ENCODE measurements at regions not wholly inside any gene's neighbourhood (a gene's known extent, or its start where the extent isn't known, plus 50 kb on each side); places are given as distances from the start of the nearest gene placed in this dataset.

DNA sequence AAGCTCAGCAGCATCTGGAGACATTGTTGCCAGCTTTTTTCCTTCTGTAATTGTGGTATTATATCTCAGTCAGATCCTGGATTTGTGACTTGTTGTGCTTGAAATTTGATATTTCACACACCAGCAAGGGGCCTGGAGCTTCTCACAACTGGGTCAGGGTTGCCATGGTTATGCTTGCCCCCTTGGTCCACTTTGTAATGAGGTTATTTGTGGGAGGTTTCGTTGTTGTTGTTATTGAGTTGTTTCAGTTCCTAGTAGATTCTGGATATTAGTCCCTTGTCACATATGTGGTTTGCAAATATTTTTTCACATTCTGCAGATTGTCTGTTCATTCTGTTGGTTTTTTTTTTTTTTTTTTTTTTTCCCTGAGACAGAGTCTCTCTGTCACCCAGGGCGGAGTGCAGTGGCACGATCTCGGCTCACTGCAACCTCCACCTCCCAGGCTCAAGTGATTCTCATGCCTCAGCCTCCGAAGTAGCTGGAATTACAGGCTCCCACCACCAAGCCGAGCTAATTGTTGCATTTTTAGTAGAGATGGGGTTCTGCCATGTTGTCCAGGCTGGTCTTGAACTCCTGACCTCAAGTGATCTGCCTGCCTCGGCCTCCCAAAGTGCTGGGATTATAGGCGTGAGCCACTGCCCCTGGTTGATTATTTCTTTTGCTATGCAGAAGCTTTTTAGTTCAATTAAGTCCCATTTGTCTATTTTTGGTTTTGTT, 80.6 kb upstream of the ETV6 start:
- DNase-seq, result no peak

- DNase-seq, result no peak
Observed at GRCh38 chr12:11569716-11570115, 79.8 kb upstream of the ETV6 start.

- no peak for DNase-seq
Observed at GRCh38 chr12:11573880-11574279, 75.6 kb upstream of the ETV6 start.

DNA sequence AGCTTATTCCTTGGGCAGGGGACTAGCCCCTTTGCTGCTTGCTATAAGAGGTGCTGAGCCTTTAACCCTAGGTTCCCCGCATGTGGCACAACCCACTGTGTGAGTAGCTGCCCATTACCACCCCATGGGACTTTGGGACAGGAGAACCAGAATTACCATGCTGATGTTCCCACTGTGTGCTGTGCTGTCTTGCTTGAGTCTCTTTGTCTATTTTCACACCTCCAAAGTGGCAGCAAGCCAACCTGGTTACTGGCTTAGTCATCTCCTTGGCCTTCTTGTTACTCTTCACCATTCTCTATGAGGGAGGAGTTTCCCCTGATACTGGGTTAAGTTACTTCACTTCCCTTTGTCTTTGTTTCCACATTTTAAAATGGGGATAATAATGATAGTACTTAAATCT, 73.4 kb upstream of the ETV6 start:
- DNase-seq, result no peak

DNA sequence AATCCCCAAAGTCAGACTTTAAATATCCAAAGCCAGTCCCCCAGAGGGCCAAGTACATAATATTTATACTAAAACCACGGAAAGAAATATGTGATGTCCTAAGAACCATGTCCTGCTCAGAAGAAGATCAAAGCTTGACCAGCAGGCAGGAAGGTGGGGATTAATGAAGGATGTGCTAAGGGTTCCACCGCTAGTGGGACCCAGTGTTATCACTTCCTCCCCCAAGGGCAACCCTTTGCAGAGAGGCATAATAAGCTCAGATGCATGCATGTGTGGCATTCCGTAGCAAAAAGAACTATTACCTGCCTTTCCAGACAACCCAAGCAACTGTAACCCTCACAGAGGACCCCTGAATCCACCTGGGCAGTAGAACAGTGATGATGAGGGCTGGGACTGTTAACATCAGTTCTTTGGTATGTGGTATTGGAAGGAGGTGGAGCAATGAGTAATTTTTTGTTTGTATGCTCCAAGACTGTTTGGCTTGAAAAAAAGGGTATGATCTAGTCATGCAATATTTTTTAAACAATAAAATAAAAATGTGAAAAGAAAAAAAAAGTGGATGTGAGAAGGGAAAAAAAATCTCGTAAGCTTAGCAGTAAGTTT, 71.7 kb upstream of the ETV6 start:
- DNase-seq, result no peak

- no peak for DNase-seq
Observed at GRCh38 chr12:11578461-11578993, 70.9 kb upstream of the ETV6 start.

DNA sequence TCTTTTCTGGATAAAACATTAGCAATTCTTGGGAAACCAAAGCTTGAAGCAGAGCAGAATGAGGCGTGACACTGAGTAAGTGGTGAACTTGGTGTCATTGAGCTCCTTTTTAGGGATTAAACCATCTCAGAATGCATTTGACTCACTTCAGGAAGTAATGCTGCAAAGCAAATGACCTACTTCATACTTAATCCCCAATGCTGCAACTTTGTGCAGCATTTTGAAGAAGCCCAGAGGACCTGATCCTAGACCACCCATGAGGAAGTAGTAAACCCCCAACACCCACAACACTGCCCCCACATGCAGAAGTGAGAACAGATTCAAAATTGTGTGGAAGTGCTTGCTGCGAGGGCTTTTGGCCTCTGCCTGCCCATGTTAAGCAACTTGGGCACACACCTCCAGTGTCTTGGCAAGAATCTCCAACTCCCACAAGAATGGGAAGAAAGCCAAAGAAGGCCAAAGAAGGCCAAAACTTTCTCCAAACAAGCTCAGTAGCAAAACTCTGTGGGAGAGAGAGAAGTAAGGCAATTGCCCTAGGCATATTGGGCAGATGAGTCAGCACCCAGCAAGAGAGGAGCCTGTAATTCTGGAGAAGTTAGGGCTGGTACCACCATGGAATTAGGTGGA, 69.2 kb upstream of the ETV6 start:
- DNase-seq, result no peak

DNA sequence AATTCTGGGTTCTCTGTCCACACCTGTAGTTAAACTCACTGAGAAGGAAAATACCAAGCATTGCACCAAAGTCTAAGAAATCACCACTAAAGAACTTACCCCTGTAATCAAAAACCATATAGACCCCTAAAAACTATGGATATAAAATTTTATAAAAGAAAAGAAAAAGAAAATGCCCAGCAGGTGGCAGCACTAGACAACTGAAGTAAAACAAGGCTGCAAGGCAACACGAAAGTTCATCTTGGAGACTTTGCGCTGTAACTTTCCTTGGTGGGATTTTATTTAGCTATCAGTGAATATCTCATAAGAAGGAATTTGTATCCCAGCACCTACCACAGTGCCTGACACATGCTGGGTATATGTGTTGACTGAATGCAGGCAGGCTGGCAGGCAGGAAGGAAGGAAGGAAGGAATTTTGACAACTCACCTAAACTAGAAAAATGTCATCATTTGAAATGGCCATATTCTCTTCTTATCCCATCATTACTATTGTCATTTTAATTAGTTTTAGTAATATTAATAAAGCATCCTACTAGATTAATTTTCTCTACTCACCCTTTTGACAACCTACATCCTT, 68.2 kb upstream of the ETV6 start:
- peak; percentile 37 for DNase-seq

GRCh38 chr12:11584221-11584855, 65.1 kb upstream of the ETV6 start:
- DNase-seq, result no peak

- no peak for DNase-seq
Observed at GRCh38 chr12:11592484-11592883, 57.0 kb upstream of the ETV6 start.

GRCh38 chr12:11593013-11593412, 56.5 kb upstream of the ETV6 start:
- no peak for DNase-seq

- DNase-seq, result no peak
Observed at GRCh38 chr12:11595080-11595479, 54.4 kb upstream of the ETV6 start.

GRCh38 chr12:11596141-11596540, 53.3 kb upstream of the ETV6 start:
- no peak for DNase-seq

DNA sequence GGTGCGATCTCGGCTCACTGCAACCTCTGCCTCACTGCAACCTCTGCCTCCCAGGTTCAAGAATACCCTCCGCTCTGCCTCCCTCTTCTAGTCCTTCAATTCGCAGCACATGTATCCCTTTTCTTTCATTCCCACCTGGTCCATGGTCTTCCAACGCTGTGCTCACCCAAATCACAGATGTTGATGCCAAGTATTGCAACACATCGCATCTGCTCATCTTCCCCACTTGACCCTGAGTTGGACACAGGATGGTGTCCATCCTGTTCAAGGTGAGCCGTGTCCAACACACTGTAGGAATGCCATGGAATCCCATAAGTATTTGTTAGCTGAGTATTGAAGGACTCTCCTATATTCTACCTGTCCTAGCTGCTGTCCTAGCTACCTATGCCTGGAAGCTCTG, 50.6 kb upstream of the ETV6 start:
- DNase-seq, result no peak

Measured in activated CD4-positive, alpha-beta T cell treated with anti-CD3 and anti-CD28 coated beads for 1 hour (primary cell).